HG03095 (cell line): ENCODE measurements at regions not wholly inside any gene's neighbourhood (a gene's known extent, or its start where the extent isn't known, plus 50 kb on each side); places are given as distances from the start of the nearest gene placed in this dataset.

ENCODE experiments used
- ATAC-seq: cut with Tn5 transposase; IDR thresholded peaks from one replicate; pipeline ENCODE4 v1.9.1; 2021; ENCODE audit warnings: moderate library complexity; ENCODE audit not compliant: unreplicated experiment

DNA sequence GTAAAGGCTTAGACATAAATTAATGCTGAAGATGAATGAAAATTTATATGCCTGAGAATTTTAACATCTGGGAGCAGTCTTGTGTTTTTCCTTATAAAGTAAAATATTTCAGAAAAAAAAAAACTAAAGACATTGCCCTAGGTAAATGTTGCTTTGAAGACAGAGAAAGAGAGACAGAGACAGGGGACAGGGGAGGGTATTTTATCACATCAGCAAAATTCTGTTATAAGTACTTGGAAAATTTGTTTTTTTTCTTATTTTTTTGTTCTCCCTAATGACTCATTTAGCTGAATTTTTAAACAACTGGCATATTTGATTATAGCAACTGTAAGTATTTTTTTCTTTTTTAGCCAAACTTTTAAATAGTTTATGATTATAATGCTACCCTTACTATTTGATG lies 1540.6 kb upstream of the GBE1 start:
- ATAC-seq, result no peak

DNA sequence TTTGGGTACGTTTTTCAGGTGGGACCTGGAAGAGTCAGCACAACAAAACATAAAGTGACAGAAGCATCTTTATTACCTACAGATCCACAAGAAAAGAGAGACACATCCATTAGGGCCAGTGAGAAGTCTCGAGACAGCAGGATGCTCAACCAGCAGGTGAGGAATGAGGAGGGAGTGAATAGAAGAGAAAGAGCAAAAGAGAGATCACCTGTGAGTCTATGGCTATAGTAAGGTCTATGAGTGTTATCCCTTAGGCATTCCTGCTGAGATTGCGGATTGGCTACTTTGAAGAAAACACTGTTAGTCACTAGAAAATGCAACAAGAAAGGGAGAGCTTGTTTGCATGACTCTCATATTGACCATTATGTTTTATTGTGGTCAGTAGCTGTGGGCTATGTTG lies 1556.2 kb upstream of the GBE1 start:
- no peak for ATAC-seq

DNA sequence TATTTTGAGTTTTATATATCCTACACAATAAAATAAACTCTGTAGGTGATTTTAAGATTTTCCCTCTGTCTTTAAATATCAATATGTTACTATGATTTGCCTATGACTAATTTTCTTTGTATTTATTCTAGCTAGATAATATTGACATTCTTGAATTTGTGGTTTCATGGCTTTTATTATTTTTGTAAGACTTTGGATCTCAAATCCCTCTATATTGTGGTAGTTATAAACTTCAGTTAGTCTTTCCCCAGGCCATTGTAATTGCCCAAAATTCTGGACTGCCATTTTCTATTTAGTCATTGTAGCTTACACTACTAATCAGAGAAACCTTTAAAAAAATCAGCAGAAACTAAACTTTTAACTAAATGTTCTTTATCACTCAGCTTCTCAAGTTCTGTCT lies 1559.3 kb upstream of the GBE1 start:
- no peak for ATAC-seq

DNA sequence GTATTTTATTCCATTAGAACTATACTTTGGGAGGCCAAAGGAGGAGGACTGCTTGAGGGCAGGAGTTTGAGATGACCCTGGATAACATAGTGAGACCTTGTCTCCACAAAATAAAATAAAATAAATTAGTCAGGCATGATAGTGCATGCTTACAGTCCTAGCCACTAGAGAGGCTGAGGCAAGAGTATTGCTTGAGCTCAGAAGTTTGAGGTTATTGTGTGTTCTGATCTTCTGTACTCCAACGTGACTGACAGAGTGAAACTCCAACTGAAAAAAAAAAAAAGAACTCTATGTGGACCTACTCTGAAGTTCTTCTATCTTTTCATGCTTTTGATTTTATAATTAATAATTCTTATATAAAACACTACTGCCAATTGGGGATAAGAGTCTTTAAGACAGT lies 1560.0 kb upstream of the GBE1 start:
- ATAC-seq, result no peak

DNA sequence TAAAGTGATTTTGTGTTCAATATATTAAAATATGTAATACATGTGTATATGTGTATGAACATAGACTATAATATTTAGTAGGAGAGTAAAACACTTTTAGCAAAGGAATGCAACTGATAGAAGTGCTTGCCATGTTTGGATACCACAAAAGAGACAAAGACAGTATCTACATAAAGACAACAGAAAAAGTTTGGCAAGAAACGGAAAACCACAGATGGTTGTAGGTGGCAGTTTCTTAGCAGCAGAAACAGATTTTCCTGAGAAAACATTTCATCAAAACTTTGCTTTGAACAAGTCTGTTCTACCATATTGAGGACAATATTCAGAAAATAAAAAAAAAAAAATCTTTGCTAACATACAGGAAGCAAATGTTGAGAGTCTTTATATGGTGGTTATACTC lies 1560.4 kb upstream of the GBE1 start:
- no peak for ATAC-seq

DNA sequence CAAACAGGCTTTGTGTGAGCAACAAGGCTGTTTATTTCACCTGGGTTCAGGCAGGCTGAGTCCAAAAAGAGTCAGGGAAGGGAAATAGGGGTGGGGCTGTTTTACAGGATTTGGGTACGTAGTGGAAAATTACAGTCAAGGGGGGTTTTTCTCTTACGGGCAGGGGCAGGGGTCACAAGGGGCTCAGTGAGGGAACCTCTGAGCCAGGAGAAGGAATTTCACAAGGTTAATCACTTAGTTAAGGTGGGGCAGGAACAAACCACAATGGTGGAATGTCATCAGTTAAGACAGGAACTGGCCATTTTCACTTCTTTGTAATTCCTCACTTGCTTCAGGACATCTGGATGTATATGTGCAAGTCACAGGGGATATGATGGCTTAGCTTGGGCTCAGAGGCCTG lies 1592.8 kb upstream of the GBE1 start:
- ATAC-seq, result no peak

DNA sequence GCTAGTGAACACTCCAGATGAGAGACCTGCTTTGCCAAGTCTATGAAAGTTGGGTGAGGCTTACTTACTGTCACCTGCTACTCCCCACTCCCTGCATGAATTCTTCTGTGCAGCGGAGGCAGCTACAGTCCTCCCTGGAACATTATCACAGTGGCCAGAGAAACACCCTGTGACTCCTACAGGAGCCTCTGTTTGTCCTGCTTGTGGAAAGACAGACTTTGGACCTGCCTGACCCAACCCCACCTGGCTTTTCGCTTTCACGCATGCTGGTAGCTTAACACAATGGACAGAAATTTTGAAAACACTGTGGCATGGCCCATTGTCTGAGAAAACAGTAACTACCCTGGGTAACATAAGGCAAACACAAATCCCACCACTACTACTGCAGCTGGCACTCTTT lies 1565.5 kb upstream of the CADM2 start:
- ATAC-seq, result no peak

DNA sequence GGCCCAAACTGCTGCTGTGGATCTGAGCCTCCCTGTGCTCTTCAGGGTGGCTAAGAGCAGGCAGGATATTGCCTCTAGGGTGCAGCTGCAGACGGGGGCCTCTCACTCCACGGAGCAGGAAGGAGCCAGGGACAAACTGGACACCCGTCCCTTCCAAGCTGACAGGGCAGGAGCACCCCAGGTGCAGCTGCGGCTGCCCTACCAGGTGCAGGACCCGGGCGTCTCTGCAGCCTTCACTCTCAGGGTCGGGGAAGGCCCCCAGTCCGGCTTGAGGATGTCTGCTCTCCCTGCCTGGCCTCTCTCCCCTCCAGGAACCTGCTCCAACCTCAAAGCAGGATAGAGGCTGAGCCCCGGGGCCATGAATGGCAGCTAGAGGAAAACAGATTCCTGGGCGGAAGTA lies 1554.9 kb upstream of the CADM2 start:
- no peak for ATAC-seq

DNA sequence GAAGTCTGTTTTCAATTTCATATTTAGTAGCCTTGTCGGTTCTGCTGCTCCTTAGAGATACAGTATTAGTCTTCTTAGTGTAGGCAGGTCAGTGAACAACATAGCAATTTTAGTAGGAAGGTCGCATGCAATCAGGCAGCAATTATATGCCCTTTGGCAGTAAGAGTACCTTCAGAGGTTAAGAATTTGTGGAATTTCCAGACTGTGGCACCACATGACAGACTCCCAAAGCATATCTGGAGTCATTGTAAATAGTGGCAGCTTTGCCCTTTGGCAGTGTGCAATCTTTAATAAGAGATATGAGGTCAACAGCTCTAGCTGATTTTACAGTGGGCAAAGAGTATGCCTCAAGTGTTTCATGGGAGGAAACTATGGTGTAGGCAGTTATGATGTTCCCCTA lies 1532.5 kb upstream of the CADM2 start:
- ATAC-seq, result no peak

DNA sequence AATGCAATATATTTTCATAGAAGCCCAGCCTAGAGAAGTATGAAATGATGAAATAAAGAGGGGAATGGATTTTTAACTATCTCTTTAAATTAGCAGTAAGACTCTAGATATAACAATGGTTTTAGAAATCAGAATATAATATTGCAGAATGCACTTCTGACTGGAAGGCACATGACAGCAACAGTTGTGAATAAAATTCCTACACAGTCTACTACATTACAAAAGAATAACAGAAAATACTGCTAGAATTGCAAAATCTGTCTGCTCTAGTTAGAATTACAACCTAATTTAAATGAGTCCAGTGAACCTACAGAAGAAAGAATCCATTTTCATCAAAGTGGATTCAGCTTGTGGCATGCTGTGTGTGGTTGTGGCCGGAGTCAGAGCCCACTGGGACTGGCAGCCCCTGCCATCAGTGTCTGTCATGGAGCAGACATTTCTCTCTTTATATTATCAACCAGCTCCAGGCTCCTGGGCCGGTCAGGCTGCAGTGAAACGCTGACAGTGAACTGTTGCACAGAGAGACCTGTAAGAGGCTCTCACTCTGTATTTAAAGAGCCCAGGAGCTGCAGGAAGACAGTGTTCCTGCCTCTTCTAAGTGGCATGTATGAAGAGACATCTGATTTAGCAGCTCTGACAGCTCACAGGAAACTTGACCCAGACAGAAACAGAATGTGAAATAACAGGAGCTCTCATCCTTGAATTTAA lies 1523.8 kb upstream of the CADM2 start:
- ATAC-seq, result no peak

DNA sequence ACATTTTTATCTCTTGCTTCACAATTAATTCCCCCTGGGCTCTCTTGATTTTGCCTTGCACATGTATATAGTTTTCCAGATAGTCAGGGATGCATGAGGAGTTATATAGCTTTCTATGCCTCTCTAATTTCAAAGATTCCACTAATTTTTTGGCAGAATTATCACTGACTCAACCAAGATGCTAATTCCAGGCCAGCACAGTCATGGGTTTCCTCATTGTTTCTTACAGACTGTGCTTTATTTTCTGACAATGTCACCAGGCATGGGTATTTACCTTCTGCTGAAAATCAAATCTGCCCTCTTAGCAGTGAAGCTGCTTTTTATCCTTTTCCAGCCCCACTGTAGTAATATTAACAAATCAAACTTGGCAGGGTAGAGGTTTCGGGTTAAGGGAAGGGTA lies 1520.6 kb upstream of the CADM2 start:
- no peak for ATAC-seq

DNA sequence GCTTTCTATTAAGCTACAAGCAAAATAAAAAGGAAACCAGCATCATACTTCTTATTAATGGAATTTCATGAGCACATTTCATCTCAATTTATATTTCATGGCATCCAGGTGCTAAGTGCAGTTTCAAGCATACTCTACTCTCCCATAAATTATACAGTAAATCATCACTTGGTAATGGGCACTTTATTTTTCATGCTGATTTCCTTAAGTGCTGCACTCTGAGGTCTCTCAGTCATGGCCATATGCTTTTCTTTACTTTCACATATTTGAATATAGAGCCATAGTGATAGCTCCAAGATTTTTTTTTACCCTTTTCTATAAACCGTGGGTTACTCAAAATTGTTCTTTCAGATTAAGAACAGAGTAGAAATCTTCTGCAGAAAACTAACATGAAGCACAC lies 1505.7 kb upstream of the CADM2 start:
- ATAC-seq, result no peak

DNA sequence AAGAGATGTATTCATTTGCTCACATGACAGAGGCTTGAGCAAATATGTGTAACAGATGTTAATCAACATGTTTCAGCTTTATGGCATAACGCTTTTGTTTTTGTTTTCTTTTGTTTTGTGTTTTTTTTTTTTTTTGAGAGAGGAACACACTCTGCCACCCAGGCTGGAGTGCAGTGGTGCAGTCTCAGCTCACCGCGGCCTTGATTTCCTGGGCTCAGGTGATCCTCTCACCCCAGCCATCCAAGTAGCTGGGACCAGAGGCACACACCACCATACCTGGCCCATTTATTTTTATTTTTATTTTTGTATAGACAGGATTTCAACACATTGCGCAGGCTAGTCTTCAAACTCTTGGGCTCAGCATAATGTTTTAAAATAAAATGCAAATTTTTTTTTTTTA lies 1504.4 kb upstream of the CADM2 start:
- no peak for ATAC-seq

DNA sequence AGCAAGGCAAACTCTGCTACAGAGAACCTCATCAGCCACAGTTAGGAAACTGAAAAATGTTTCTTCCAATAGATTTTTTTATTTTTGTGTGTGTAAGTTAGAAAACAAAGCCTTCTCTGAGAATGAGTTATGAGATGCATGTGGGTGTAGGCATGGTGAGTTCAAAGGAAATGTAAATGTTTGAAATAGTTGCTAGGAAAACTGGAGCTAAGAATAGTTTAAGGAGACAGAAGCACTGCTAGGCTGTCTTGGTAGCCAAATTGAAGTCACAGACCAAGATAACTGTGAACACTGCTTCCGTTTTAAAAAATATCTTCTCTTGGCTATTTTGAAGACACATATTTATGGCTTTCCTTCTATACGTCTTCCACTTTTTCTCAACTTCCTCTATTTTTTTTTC lies 1501.2 kb upstream of the CADM2 start:
- no peak for ATAC-seq

DNA sequence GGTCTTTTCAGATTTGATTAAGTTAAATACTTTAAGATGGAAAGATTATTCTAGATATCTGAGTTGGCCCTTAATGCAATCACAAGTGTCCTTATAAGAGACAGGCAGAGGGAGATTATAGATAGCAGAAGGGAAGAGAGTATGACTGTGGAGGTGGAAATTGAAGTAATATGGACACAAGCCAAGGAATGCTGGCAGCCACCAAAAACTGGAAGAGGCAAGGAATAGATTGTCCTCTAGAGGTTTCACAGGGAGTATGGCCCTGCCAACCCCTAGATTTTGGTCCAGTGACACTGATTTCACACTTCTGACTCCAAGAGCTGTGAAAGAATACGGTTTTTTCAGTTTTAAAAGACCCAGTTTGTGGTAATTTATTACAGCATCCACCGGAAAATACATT lies 1498.7 kb upstream of the CADM2 start:
- ATAC-seq, result no peak

DNA sequence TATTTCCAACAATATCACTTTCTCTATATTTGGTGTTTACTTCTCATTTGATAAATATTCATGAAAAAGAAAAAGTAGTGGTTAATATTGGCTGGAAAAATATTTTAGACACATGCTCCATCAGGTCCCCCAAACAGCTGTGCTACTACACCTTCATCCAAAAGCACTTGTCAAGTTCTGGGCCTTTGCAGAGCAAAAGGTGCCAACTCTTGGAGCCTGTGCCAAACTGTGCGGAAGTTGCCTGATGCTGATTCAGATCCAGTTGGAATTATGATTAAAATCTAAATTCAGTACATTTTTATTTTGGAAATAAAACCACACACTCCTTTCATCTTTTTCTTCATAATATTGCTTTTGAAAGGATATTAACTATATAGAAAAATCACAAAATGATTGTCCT lies 1497.4 kb upstream of the CADM2 start:
- ATAC-seq, result no peak

DNA sequence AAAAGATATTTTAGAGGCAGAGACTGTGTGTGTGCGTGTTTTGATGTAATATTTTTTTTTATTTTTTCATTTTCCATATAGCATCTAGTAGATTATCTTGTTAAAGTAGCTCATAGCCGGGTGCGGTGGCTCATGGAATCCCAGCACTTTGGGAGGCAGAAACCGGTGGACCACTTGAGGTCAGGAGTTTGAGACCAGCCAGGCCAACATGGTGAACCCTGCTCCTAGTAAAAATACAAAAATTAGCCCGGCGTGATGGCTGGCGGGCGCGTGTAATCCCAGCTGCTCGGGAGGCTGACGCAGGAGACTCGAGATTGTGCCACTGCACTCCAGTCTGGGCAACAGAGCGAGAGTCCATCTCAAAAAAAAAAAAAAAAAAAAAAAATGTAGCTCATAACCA lies 1481.2 kb upstream of the CADM2 start:
- ATAC-seq, result no peak

DNA sequence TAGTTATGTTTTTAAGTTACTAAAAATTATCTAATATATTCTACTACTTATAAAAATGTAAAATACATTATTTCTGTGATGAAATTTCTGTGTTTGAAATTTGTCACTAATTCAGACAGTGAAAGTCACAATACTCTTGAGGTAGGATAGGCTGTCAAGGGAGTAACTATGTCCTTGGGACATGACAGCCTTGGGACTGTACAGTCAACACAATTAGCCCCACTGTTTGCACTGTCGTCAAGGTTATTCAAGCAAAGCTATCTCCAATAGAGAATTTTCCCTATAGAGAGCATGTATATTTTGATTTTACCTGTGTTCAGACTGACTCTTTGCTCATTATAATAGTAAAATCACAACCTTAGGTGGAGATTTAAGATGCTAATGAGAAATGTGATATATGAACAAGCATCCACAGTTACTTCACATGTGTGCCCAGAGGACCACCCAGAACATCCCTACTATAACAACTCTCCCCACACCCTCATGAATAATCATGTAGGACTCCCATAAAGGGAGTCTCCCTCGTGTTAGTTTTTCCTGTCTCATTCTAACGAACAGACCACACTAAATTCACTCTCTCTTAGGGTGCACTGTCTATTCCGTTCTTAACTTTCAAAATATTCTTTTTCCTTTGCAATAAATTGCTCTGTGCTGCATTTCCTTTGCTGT lies 1476.3 kb upstream of the CADM2 start:
- no peak for ATAC-seq

DNA sequence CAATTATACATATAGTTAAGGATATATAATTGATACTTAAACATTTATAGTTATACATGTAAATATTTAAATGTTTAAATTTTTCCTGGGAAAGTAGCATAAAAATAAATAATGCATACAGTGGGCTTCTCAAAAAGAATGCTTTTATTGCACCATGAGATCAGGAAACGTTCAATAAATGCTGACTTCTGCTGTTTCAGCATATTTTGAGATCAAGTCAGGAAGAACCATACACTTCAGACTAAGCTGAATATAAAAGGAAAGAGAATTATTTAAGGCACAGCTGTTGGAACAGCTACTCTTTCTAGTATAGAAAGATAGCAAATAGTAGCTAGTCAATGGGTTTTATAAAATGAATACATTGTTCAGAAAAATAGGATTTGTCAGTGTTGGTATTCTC lies 1462.3 kb upstream of the CADM2 start:
- ATAC-seq, result no peak

DNA sequence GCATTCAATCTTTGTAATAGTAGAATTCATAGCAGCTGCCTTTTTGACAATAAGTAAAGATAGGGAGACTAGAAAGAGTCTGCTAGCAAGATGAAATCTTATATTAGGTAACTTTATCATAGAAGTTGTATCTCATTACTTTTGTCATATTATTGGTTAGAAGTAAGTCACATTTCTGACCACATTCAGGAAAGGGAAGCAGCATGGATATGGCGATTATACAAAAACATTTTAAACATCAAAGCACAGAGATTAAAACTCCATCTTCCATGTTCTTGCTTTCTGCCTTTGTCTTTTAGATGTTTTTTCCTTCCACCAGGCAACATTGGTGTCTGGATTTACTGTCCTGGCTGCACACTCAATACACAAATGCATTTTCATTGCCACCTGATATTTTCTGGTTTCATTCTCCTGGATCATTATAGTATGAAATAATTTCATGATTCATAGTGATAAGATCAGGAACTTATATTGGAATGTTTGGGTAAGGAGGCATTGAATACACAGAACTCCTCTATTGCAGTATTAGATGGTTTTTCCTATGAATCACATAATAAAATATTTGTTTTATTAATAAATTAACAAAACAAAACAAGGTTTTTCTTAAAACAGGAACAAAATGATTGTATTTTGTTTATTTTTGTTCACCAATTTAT lies 1460.3 kb upstream of the CADM2 start:
- ATAC-seq, result no peak

DNA sequence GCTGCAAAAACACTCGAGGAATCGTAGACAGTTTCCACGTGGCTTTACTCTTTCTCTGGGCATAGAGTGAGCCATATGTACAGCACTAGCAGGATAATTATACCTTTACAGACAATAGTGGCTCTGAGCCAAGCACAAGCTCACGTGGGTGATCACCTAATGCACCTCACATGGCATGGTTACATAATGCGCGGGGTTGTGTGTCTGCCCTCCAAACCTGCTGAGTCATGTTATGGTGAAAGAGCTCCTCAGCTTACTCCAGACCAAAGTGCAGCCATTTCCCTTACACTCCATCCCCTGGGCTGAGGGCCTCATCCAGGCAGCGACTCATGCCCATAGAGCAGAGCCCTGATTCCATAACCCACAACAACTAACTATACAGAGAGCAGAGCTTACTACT lies 1458.4 kb upstream of the CADM2 start:
- ATAC-seq, result no peak

DNA sequence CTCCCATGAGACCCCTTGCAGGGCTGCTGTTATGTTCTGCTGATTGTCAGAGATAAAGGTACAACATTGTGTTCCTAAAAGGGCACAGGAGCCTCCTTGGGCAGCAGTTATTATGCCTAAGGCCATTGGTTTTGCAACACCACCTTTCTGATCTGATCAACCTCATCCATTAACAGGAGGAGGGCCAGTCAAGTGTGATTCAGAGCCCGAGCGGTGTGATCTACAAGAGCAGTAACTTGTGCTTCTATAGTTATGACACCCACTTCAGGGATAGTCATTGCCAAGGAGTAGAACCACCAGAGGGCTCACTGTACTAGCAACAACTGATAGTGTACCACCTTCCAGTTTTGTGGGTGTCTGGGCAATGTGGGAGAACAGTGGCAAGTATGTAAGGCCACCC lies 1457.9 kb upstream of the CADM2 start:
- no peak for ATAC-seq

DNA sequence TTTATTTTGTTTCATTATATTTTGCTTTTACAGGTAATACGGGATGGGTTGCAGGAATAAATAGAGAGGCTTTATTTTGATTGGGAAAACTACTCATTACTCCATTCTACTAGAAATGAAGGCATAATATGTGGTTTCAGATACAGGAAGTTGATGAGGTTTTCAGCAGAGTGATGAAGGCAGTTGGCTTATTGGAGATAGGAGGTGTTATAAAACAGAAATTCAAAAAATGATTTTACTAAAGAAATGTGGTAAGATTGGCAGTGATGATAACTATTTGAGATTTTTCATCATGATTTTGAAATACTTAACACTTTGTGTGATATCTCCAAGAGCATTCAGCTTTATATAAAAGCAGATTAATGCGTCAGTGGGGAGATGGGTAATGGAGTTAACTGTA lies 1445.7 kb upstream of the CADM2 start:
- ATAC-seq, result no peak
